ENCODE measurements at regions not wholly inside any gene's neighbourhood (a gene's known extent, or its start where the extent isn't known, plus 50 kb on each side); places are given as distances from the start of the nearest gene placed in this dataset.
A peak's percentile ranks its signal among the peaks of the same experiment; 100 is the strongest.

GRCh38 chr1:79787631-79788030 is 781.1 kb upstream of the ADGRL4 start:
- DNase-seq (ENCODE audit: low read depth in 2 of 2), result no peak

- DNase-seq (ENCODE audit: low read depth in 2 of 2), result no peak
Observed at GRCh38 chr1:79785964-79786363, 779.4 kb upstream of the ADGRL4 start.

- no peak for DNase-seq (ENCODE audit: low read depth in 2 of 2)
Observed at GRCh38 chr1:79785561-79785960, 779.0 kb upstream of the ADGRL4 start.

GRCh38 chr1:79781261-79781660 is 774.7 kb upstream of the ADGRL4 start:
- no peak for DNase-seq (ENCODE audit: low read depth in 2 of 2)

GRCh38 chr1:79777481-79778219 is 771.1 kb upstream of the ADGRL4 start:
- DNase-seq (ENCODE audit: low read depth in 2 of 2), result peak; percentile 32 to 46

GRCh38 chr1:79775402-79775801 is 768.9 kb upstream of the ADGRL4 start:
- DNase-seq (ENCODE audit: low read depth in 2 of 2), result no peak

- no peak for DNase-seq (ENCODE audit: low read depth in 2 of 2)
Observed at GRCh38 chr1:79773385-79773784, 766.9 kb upstream of the ADGRL4 start.

GRCh38 chr1:79762461-79762860 is 755.9 kb upstream of the ADGRL4 start:
- DNase-seq (ENCODE audit: low read depth in 2 of 2), result no peak

- no peak for DNase-seq (ENCODE audit: low read depth in 2 of 2)
Observed at GRCh38 chr1:79760531-79760930, 754.0 kb upstream of the ADGRL4 start.

- DNase-seq (ENCODE audit: low read depth in 2 of 2), result no peak
Observed at GRCh38 chr1:79749607-79750006, 743.1 kb upstream of the ADGRL4 start.

GRCh38 chr1:79745929-79746328 is 739.4 kb upstream of the ADGRL4 start:
- no peak for DNase-seq (ENCODE audit: low read depth in 2 of 2)

GRCh38 chr1:79744746-79745145 is 738.2 kb upstream of the ADGRL4 start:
- DNase-seq (ENCODE audit: low read depth in 2 of 2), result no peak

GRCh38 chr1:79741720-79742421 is 735.3 kb upstream of the ADGRL4 start:
- no peak for DNase-seq (ENCODE audit: low read depth in 2 of 2)

- DNase-seq (ENCODE audit: low read depth in 2 of 2), result no peak
Observed at GRCh38 chr1:79738101-79738500, 731.6 kb upstream of the ADGRL4 start.

GRCh38 chr1:79737193-79737592 is 730.7 kb upstream of the ADGRL4 start:
- DNase-seq (ENCODE audit: low read depth in 2 of 2), result no peak

GRCh38 chr1:79732950-79733349 is 726.4 kb upstream of the ADGRL4 start:
- no peak for DNase-seq (ENCODE audit: low read depth in 2 of 2)

GRCh38 chr1:79726911-79727310 is 720.4 kb upstream of the ADGRL4 start:
- DNase-seq (ENCODE audit: low read depth in 2 of 2), result no peak

- DNase-seq (ENCODE audit: low read depth in 2 of 2), result peak in 1 of 2 experiments; percentile 10
Observed at GRCh38 chr1:79726321-79726720, 719.8 kb upstream of the ADGRL4 start.

- peak in 1 of 2 experiments; percentile 32 for DNase-seq (ENCODE audit: low read depth in 2 of 2)
Observed at GRCh38 chr1:79716447-79716846, 709.9 kb upstream of the ADGRL4 start.

- DNase-seq (ENCODE audit: low read depth in 2 of 2), result no peak
Observed at GRCh38 chr1:79714664-79715063, 708.1 kb upstream of the ADGRL4 start.

- DNase-seq (ENCODE audit: low read depth in 2 of 2), result no peak
Observed at GRCh38 chr1:79711001-79711431, 704.5 kb upstream of the ADGRL4 start.

GRCh38 chr1:79708646-79709265 is 702.2 kb upstream of the ADGRL4 start:
- DNase-seq (ENCODE audit: low read depth in 2 of 2), result no peak

- no peak for DNase-seq (ENCODE audit: low read depth in 2 of 2)
Observed at GRCh38 chr1:79705218-79705617, 698.7 kb upstream of the ADGRL4 start.
